Stimulated activated CD8-positive, alpha-beta memory T cell treated with anti-CD3 and anti-CD28 coated beads, Interleukin-12 subunit alpha, Interleukin-12 subunit beta, amount 100 ng/mL, for 1 hour (primary cell): ENCODE measurements at regions not wholly inside any gene's neighbourhood (a gene's known extent, or its start where the extent isn't known, plus 50 kb on each side); places are given as distances from the start of the nearest gene placed in this dataset.
"Not testable (repeated sequence)": the region's sequence is repeated elsewhere in the genome, so short reads cannot be mapped to it uniquely, and the experiment has no call there.

Source experiments
- DNase-seq: peaks from one replicate; pipeline ENCODE4 v3.0.0-alpha.2; 2020; ENCODE audit warnings: low read depth

DNA sequence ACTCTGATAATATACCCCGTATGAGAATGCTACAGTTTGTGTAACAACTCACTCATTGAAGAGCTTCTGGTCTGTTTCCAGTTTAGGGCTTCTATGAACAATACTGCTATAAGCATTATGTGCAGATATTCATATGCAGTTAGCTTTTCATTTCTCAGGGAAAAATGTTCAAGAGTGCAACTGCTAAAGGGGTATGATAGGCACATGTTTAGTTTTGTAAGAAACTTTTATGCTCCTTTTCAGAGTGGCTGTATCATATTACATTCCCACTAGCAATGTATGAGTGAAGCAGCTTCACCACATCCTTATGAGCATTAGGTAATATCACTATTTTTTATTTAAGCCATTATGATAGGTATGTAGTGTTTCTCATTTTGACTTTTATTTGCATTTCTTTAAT is 182.6 kb upstream of the CXCL12 start:
- DNase-seq, result no peak

DNA sequence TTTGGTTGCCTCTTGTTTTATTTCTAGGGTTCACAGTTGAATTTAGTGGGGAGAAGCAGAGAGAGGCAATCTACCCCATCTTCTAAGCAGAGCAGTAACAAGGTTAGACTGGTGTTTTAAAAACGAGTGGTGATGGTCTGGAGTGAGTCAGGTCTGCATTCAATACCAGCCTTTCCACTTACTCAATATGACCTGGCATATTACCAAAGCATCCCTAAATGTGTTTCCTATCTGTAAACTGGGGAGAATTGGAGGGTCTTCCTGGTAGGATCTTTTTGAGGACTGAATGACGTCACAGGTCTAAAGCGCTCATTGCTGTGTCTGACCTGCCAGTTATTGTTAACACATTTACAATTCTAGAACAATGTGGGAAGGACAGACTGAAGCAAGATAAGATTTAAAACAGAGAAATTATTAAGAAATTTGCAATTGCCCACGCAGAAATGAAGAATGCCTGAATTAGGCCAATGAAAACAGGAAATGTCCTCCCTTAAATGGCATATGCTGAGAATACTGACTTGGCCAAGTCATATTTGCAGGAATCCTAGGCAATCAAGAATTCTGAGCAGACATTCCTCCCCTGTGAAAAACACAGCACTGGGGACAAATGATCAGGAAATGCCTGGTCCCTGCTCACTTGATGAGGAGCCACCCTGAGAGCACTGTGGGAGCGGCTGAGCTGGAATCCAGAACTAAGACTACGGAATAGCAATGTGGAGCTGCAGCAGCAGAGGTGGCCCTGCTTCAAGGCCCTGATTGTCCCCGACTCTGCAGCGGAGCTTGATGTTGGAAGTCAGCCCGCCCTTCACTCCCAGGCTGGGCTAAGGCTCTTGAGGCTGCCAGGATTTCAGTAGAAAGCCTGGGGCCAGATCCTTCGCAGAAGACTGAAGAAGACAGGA is 184.5 kb upstream of the CXCL12 start:
- DNase-seq, result no peak

DNA sequence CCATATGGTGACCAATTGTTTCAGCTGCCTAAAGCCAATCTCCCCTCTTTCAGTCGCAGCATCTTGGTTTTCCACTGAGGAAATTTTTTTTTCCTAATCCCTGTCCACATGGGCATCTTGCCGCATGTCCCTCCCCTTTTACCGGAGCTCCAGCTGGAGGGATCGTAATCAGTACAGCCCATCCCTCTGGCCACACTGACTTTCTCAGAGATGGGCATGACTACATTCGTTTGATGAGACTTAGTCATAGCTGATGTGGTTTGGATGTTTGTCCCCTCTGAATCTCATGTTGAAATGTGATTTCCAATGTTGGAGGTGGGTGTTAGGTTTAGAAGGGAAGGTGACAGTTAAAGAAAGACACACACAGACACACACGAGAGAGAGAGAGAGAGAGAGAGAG is 186.8 kb upstream of the CXCL12 start:
- DNase-seq, result no peak

DNA sequence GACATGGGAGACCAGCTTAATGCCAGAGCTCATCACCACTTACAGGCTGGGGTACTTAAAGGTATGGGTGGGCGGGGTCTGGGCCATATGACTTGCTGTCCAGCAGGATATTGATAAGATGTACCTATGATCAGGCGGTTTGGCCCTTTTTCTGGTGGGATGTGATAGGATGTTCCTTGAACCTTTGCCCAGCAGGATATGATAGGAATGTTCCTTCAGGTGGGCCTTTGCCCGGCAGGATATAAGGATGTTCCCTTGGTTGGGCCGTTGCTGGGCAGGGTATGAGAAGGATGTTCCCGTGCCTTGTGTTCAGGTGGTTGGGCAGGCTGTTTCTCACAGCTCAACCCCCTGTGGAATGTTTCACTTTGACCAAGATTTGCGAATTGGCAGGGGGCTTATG is 187.2 kb upstream of the CXCL12 start:
- no peak for DNase-seq

DNA sequence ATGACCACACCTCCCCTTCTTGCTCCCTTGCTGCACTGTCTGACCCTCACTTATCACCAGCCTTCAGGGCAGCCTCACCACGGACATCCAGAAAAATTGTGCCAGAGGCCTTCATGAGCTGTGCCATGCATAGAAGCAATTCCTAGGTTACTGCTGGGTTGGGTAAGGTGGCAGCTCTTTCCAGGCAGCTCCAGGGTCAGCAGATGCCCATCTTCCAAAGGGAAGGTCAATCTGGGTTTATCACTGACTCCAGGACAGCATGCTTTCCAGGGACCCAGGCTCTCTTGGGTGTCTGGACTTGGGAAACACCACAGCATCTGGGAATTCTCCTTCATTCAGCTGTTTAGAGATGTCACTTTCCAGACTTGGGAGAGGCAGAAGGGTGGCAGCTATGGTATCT is 188.9 kb upstream of the CXCL12 start:
- no peak for DNase-seq

DNA sequence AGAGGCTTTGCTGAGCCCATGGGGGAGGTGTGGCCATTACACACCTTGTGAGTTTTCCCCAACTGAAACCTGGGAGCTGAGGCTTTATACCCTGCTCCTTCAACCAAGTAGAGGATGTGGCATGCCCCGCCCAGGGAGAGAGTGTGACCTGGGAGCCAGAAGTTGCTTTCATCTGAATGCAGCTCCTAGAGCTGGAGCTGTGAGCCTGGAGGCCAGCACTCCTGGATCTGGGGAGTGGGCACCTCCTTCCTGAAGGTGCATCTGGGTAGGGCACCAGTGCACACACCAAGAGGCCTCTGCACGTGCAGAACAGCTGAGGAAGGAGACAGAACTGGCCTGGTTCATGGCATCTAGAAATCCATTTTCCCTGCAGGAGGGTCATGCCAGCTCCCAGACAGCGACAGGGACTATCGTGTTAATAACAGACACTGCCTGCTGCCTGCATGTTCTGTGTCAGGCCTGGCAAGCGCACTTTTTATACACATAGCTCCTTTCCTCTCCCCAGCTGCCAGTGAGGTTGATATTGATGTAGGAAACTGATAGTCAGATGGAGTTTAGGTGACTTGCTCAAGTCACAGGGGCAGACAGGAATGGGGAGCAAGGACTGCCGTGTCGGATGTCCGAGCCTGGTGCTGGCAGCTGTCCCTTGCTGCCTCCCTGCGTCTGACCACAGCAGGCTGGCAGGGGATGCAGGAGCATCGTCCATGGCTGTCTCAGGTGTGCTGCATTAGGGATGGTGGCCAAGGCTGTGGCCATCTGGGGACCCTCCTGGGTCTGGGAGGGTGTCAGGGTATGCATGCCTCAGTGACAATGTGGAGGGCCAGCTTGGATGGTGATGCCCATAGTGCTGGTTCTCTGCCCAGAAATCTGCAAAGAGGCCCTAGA is 189.9 kb upstream of the CXCL12 start:
- DNase-seq, result no peak

DNA sequence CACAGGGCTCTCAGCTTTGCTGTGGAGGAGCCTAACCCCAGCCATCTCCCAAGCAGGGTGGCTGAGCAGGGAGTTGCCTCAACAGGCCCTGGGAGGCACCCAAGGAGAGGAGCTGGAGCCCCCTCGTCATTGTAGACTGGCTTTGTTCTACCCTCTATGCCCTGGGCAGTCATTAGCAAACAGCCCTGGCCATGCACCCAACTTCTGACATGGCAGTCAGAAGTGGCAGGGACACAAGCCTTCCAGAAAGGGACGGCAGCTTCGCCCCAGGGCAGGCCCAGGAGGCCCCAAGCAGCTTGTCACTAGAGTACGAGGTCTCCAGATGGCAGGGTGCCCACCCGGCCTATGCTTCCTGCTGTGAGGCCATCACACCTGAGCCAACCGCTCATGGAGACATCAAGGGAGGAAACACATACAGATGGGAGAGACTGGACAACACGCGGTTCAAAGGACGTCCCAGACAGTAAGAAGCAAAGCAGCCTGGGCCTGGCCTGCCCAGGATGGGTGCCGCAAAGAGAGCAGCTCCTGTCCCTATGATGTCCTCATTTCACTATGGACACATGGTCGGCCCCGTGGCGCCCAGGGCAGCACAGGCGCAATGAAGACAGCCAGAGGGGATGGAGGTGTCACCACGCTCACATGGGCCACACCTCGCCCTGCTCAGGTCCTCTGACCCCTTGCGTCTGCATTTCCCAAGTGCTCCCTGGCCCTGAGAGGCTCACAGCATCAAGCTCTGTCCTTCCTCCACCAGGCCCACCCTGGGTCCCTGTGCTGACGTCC is 190.9 kb upstream of the CXCL12 start:
- DNase-seq, result no peak

DNA sequence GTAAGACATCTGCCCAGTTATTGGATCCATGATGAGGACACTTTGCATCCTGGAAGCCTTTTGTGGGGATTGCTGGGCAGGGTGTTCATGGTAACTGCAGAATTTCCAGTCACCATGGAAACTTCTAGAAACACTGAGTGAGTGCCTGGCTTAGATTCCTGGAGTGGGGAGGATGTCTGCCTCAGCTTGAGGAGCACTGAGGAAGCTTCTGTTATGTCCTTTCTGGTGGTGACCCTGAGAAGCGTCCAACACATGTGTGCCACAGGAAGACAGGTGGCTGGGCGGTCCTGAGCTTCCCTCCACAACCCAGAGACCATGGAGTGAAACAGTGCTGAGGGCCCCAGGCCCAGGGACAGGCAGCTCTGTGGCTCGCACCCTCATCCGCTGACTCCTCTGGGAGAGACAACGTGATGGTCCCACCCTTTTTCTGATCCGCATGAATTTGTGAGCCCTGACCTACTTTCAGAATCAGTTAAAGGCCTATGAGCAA is 191.8 kb upstream of the CXCL12 start:
- DNase-seq, result no peak

DNA sequence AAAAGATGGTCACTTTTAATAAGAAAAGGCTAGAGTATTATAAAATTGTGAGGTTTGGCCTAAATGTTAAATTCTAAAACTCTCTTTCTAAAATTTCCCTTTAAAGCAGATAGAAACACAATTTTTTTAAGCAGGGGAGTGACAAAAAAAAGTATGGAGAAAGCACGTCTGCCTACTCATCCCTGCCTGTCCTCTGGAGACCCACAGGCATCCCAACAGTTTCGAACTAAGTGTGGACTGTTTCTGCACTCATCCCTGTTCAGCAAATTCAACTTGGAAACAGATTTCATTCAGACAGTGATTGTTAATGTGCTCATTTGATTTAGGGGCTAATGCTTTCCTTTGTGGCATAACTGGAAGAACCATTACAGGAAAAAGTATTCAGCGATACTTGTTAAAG is 192.6 kb upstream of the CXCL12 start:
- no peak for DNase-seq

DNA sequence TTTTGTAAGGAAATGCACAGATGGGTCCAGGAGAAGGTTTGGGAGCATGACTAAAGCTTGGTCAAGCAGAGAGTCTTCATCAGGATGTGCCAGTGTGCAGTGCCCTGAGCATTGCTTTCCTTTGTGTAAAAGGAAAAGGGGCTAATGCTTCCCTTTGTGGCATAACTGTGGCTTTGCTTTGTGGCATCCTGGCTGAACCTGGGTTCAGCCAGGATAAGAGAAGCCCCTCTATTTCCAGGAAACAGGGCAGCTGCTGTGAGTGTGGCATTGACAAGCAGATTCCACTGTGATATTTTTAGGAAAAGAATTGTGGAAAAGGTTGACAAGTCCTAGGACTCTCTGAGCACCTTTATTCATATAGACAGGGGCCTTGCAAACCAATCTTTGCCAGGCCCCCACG is 193.4 kb upstream of the CXCL12 start:
- DNase-seq, result no peak

DNA sequence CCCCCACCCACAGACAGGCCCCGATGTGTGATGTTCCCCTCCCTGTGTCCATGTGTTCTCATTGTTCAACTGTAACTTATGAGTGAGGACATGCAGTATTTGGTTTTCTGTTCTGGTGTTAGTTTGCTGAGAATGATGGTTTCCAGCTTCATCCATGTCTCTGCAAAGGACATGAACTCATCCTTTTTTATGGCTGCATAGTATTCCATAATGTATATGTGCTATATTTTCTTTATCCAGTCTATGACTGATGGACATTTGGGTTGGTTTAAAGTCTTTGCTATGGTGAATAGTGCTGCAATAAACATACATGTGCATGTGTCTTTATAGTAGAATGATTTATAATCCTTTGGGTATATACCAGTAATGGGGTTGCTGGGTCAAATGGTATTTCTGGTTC is 194.1 kb upstream of the CXCL12 start:
- not testable (repeated sequence) for DNase-seq

DNA sequence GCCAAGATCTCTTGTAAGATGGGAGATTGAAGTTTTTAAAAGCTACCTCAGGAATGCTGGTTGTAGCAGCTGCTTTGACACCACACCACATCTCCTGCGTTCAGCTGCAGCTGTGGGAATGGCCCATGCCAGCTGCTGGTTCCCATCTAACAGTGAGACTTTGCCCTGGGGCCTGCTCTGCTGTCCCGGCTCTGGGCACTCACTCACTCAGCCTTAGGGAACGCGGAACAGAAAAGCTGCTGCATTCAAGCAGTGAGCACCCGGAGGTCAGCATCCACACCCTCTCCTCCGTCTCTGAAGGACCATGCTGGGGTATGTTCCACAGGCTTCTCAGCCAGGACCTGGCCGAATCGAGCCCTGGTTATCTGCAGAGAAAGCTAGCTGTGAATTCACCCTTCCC is 197.1 kb upstream of the CXCL12 start:
- no peak for DNase-seq

DNA sequence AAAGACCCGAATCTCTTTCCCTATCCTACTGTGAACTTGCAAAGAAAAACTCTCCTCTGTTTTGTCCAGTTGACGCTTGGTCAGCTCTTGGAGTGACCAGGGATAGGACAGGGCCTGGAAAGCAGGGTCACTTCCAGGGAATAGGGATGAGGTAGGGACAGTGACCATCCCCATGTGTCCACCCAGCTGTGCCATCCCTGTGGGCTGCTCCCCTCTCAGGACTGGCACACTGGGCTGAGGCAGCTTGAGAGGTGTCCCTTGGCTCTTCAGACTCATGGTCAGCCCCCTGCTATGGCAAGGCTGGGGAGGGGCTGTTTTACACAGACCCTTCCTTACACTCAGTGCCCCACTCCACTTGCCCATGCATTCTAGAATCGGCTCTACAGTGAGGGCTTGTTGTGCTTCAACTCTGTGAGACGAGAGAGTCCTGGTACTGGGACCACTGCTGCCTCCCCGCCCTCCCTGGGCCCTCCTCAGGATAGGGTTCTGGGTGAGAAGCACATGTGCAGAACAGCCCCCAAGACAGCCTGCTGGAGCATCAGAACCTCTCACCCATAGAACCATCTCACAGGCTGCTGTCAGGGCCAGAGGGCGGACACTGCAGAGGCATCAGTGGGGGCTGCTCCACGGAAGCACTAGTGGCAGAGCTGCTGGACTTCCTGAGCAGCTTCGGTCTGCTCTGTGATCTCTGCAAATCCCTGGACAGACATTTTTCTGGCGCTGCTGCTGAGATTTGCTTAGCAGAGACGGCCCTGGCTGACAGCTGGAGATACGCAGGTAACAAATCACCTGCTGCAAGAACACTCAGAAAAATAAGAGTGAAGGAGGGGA is 202.8 kb upstream of the CXCL12 start:
- DNase-seq, result no peak

DNA sequence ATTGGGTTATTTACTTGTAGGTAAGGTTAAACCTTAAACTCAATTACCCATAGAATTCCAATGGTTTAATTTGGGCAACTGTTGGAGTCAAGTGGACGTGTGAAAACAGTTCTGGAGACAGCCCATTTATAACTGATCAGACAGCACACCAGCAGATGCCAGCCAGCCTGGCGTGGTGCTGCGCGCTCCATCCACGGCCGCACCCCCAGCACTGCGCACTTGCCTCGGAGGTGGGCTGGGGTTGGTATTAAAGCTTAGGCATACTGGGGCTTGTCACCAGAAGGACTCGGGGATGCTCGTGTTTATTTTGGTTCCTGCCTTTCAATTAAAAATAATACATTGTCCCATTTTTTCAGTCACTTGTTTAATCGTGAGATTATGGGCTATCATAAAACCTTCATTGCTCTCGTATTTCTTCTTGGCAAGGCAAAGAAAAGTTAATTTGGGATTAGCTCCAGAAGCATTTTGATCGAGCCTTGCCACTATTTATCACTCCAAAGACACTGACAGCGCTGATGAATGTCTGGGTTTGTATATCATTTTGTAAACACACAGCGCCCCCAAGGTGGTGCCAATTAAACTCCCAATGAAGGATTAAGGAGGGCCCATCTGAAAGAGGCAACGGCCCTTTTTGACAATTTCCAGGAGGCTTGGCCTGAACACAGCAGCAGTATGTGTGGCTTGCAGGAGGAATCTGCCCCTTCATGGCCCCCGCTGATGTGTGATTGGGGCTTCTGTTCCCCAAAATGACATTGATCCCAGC is 204.5 kb upstream of the CXCL12 start:
- DNase-seq, result no peak

DNA sequence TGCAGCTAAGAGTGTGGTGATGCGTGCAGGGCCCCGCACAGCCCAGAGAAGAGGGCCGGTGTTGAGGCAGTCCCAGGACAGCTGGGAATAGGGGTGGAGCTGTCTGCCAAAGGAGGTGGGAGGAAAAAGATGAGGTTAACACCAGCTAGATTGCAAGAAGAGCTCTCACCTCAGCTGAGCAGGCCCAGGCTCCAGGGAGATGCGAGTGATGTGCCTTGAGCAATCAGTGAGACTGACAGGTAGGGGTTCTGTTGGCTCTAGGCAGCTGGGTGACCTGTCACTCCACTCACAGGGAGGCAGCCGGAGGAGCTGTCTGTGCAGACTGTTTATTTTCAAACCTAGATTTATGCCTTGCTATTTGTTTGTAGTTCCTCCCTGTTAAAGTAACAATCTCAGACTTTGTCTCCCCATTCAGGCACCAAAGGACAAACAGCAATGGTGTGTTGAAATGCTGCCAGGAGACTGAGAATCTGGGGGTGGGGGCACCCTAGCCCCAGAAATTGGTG is 205.1 kb upstream of the CXCL12 start:
- DNase-seq, result no peak

DNA sequence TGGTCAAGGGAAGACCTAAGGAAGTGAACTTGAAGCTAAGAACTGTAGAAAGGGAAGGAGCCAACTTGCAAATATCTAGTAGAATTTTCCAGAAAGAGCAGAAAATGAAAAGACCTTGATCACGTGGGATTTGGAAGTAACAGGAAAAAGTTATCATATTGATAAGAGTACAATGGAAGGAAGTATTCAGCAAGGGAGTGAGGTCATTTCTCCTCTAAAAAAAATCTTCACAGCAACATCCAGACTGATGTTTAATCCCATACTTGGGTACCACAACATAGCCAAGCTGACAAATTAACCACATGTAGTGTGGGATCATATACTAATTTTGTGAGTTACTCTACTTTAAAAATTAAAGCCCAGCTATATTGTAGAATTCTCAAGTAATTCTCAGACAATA is 207.0 kb upstream of the CXCL12 start:
- DNase-seq, result no peak

DNA sequence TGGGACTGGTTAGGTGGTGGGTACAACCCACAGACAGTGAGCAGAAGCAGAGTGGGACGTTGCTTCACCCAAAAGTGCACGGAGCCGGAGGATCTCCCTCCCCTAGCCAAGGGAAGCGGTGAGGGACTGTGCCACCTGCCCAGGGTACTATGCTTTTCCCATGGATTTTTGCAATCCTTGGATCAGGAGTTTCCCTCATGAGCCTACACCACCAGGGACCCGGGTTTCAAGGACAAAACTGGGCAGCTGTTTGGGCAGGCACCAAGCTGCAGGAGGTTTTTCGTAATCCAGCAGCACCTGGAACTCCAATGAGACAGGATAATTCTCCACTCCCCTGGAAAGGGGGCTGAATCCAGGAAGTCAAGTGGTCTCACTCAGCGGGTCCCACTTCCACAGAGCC is 209.1 kb upstream of the CXCL12 start:
- no peak for DNase-seq

DNA sequence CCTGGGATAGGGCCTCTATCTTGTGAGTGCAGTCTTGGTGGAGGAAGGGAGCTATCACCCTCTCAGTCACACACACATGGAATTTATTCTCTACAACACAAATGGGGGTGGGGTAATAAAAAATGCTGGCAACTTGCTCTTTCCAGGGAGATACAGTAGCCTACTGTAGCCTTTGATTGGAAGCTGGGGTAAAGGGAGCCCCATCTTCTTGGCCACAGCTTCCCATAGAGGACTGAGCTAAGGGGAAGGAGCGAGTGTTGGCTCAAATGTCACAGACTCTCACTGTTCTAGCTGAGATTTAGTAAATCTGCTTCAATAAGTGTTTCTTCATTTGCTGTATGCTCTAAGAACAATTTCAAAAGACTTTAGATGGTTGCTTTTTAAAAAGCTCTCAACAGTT is 222.2 kb upstream of the CXCL12 start:
- DNase-seq, result no peak

DNA sequence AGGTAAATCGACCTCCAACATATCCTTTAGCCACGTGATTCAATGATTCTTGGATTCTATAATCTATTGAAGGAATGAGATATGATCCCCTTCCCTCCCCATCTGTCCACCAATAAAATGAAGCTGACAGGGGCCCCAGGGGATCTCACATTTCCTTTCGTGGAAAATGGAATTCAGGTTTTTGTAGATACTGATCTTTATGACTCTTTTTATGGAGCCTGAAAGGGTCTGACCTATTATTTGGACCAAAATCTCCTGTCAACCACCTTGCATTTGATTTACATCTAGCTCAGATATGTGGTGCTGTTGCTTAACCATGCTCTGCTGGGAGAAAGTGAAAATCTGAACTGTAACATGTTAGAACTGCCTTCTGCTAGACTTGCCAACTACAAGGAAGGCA is 234.0 kb upstream of the CXCL12 start:
- DNase-seq, result no peak

DNA sequence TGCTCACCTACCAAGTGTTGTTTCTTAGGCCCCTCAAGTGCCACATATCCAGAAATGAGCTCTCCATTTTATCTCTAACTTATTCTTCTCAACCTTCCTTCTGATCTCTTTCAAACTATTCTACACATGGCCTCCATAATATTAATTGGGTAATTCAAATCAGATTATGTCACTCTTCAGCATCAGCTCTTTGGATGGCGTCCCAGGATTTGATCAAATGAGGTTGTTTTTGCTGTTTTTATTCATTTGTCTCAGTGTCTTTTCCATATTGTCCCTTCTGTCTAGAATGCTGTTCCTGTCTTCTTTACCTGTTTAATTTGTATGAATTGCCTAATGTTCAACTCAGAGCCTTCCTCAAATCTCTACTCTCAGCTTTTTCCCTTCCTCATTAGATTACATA is 234.6 kb upstream of the CXCL12 start:
- no peak for DNase-seq
